ENCODE measurements at regions not wholly inside any gene's neighbourhood (a gene's known extent, or its start where the extent isn't known, plus 50 kb on each side); places are given as distances from the start of the nearest gene placed in this dataset.

DNA sequence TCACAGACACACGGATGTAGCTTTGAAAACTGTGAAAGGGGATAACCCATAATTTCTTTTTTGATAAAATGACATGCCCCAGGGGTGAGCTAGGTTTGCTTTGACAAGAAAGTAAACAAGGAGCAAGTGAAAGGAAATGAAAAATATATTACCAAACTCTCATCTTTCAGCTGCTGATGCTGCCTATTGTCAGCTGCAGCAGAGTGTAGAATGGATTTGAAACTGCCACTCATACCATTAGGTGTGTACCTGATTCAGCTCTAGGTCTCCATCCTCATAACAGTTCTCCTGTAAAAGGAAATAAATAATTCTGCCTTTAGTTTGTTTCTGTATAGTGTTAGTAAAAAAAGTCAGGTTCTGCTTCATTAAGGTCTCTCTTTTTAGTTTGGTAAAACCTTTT lies 415.1 kb upstream of the MARCKS start:
- peak overlapping the region in 1 of 2 experiments; percentile 46; a peak in 1 of 6 replicates for H3K27ac ChIP-seq
- H3K9me3 ChIP-seq = no peaks in the 10 kb centered on the region
- DNase-seq (ENCODE audit: low read depth in 1 of 2, low spot score in 1 of 2) (no peak), ATAC-seq (no peak), FAIRE-seq (no peak)
- ChIA-PET POLR2A (no interaction called here), CTCF (no interaction called here)
- no peak for TF ChIP-seq HOXB13 (CRISPR knock-in tag; IDR thresholded peaks at IDR 0.05; ENCODE audit: low read depth)
- TF ChIP-seq SMC3 (IDR thresholded peaks at IDR 0.05) = no peak
- no peak for TF ChIP-seq KDM1A (IDR thresholded peaks at IDR 0.05; ENCODE audit: low read depth)
- TF ChIP-seq BHLHE40 (IDR thresholded peaks at IDR 0.05; ENCODE audit: low read depth, low read length) = no peak
- TF ChIP-seq ESRRA (IDR thresholded peaks at IDR 0.05; ENCODE audit: borderline replicate concordance, low read length) = no peak
- no peak for TF ChIP-seq HOXA7 (CRISPR knock-in tag; IDR thresholded peaks at IDR 0.05)
- no peak for TF ChIP-seq POLR2AphosphoS2 (conservative IDR thresholded peaks at IDR 0.05; ENCODE audit: low read length)
- no peak for TF ChIP-seq RFX5 (IDR thresholded peaks at IDR 0.05)
- TF ChIP-seq, protein P1, sequence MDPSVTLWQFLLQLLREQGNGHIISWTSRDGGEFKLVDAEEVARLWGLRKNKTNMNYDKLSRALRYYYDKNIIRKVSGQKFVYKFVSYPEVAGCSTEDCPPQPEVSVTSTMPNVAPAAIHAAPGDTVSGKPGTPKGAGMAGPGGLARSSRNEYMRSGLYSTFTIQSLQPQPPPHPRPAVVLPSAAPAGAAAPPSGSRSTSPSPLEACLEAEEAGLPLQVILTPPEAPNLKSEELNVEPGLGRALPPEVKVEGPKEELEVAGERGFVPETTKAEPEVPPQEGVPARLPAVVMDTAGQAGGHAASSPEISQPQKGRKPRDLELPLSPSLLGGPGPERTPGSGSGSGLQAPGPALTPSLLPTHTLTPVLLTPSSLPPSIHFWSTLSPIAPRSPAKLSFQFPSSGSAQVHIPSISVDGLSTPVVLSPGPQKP (IDR thresholded peaks at IDR 0.05; ENCODE audit: low read depth, low read length) = no peak
- TF ChIP-seq POLR2A (IDR thresholded peaks at IDR 0.05; ENCODE audit: low read length) = no peak
- TF ChIP-seq EP300 (IDR thresholded peaks at IDR 0.05) = no peak
- no peak for TF ChIP-seq ZC3H11A (IDR thresholded peaks at IDR 0.05)
- no peak for TF ChIP-seq SREBF2 (IDR thresholded peaks at IDR 0.05)
- TF ChIP-seq, protein P2, sequence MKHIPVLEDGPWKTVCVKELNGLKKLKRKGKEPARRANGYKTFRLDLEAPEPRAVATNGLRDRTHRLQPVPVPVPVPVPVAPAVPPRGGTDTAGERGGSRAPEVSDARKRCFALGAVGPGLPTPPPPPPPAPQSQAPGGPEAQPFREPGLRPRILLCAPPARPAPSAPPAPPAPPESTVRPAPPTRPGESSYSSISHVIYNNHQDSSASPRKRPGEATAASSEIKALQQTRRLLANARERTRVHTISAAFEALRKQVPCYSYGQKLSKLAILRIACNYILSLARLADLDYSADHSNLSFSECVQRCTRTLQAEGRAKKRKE (CRISPR knock-in tag; IDR thresholded peaks at IDR 0.05; ENCODE audit: low read depth) = no peak
- no peak for TF ChIP-seq CHD2 (IDR thresholded peaks at IDR 0.05; ENCODE audit: low read length, partially characterized antibody)
- no peak for TF ChIP-seq CBX2 (IDR thresholded peaks at IDR 0.05; ENCODE audit: borderline replicate concordance, low read depth)
- no peak for TF ChIP-seq RAD21 (conservative IDR thresholded peaks at IDR 0.05 in 1 of 2, IDR thresholded peaks at IDR 0.05 in 1 of 2)
- no peak for TF ChIP-seq ZNF302 (CRISPR knock-in tag; IDR thresholded peaks at IDR 0.05)
- H3K4me1 ChIP-seq = peaks cover 11% of the 10 kb centered on the region
- WGBS (ENCODE audit: missing lambda C conversion rate) = 12% methylated on average over 1 of the region's 1 CpG
- H3K4me2 ChIP-seq = peak overlapping the region; percentile 47; the same call in 2 of the 3 replicates
- H3K4me3 ChIP-seq = no peak overlapping the region

DNA sequence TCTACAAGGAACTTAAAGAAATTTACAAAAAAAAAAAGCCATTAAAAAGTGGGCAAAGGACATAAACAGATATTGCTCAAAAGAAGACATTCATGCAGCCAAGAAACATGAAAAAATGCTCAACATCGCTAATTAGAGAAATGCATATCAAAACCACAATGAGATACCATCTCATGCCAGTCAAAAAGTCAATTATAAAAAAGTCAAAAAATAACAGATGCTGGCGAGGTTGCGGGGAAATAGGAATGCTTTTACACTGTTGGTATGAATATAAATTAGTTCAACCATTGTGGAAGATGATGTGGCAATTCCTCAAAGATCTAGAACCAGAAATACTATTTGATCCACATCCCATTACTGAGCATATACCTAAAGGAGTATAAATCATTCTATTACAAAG lies 411.9 kb upstream of the MARCKS start:
- Histone ChIP-seq H3K27ac (no peak overlapping the region), H3K9me3 (no peaks in the 10 kb centered on the region), H3K4me1 (peaks cover 34% of the 10 kb centered on the region), H3K4me2 (no peak overlapping the region), H3K4me3 (no peak overlapping the region)
- POLR2A ChIA-PET = no interaction called here
- CTCF ChIA-PET = no interaction called here
- TF ChIP-seq, protein P3, sequence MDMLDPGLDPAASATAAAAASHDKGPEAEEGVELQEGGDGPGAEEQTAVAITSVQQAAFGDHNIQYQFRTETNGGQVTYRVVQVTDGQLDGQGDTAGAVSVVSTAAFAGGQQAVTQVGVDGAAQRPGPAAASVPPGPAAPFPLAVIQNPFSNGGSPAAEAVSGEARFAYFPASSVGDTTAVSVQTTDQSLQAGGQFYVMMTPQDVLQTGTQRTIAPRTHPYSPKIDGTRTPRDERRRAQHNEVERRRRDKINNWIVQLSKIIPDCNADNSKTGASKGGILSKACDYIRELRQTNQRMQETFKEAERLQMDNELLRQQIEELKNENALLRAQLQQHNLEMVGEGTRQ (IDR thresholded peaks at IDR 0.05) = no peak
- TF ChIP-seq TFCP2L1 (CRISPR knock-in tag; IDR thresholded peaks at IDR 0.05) = no peak
- TF ChIP-seq FOSL2 (IDR thresholded peaks at IDR 0.05) = no peak
- TF ChIP-seq FOSL2 (CRISPR knock-in tag; IDR thresholded peaks at IDR 0.05) = no peak
- TF ChIP-seq, protein P4, sequence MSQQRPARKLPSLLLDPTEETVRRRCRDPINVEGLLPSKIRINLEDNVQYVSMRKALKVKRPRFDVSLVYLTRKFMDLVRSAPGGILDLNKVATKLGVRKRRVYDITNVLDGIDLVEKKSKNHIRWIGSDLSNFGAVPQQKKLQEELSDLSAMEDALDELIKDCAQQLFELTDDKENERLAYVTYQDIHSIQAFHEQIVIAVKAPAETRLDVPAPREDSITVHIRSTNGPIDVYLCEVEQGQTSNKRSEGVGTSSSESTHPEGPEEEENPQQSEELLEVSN (IDR thresholded peaks at IDR 0.05; ENCODE audit: borderline replicate concordance, low read depth) = no peak
- no peak for TF ChIP-seq CEBPB (IDR thresholded peaks at IDR 0.05)
- TF ChIP-seq, protein P5, sequence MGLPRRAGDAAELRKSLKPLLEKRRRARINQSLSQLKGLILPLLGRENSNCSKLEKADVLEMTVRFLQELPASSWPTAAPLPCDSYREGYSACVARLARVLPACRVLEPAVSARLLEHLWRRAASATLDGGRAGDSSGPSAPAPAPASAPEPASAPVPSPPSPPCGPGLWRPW (IDR thresholded peaks at IDR 0.05) = no peak
- TF ChIP-seq RFX5 (IDR thresholded peaks at IDR 0.05) = no peak
- FAIRE-seq (no peak), DNase-seq (ENCODE audit: low read depth in 1 of 2, low spot score in 1 of 2) (no peak), ATAC-seq (no peak)
- 98% methylated on average over 3 of the region's 3 CpGs for WGBS (ENCODE audit: missing lambda C conversion rate)

Measured in A549 (cell line).